ENCODE measurements at regions not wholly inside any gene's neighbourhood (a gene's known extent, or its start where the extent isn't known, plus 50 kb on each side); places are given as distances from the start of the nearest gene placed in this dataset.

DNA sequence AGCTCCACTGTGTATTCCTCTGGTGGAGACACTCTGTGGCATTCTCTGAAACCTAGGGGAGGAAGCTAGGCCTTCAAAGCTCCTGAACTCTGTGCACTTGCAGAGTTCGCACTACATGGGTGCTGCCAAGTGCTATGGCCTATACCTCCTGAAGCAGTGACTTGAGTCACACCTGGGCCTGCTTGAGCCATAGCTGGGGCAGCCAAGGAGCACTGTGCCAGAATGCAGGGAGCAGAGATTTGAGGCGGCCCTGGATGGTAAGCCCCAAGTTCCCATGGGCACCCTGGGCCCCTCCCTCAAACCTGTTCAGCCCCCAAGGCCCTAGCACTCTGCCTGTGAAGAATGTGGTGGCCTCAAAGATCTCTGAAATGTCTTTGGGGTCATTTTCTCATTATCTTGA is 212.9 kb downstream of the SPATA31A6 start:
- TF ChIP-seq, protein P1, sequence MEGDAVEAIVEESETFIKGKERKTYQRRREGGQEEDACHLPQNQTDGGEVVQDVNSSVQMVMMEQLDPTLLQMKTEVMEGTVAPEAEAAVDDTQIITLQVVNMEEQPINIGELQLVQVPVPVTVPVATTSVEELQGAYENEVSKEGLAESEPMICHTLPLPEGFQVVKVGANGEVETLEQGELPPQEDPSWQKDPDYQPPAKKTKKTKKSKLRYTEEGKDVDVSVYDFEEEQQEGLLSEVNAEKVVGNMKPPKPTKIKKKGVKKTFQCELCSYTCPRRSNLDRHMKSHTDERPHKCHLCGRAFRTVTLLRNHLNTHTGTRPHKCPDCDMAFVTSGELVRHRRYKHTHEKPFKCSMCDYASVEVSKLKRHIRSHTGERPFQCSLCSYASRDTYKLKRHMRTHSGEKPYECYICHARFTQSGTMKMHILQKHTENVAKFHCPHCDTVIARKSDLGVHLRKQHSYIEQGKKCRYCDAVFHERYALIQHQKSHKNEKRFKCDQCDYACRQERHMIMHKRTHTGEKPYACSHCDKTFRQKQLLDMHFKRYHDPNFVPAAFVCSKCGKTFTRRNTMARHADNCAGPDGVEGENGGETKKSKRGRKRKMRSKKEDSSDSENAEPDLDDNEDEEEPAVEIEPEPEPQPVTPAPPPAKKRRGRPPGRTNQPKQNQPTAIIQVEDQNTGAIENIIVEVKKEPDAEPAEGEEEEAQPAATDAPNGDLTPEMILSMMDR (conservative IDR thresholded peaks at IDR 0.05; ENCODE audit: low read depth in 2 of 2) = no peak
- no peak for TF ChIP-seq REST (IDR thresholded peaks at IDR 0.05; ENCODE audit: unreplicated experiment)
- TF ChIP-seq EZH2 (IDR thresholded peaks at IDR 0.05; ENCODE audit: low read depth, unreplicated experiment) = no peak
- TF ChIP-seq POLR2AphosphoS5 (IDR thresholded peaks at IDR 0.05; ENCODE audit: low read depth) = no peak
- no peak for TF ChIP-seq CREB1 (CRISPR knock-in tag; IDR thresholded peaks at IDR 0.05; ENCODE audit: low read depth)
- no peak for TF ChIP-seq ZNF114 (CRISPR knock-in tag; IDR thresholded peaks at IDR 0.05)
- TF ChIP-seq EZH2phosphoT487 (IDR thresholded peaks at IDR 0.05; ENCODE audit: unreplicated experiment) = no peak
- TF ChIP-seq ETS1 (IDR thresholded peaks at IDR 0.05) = no peak
- TF ChIP-seq ZNF331 (CRISPR knock-in tag; IDR thresholded peaks at IDR 0.05; ENCODE audit: low read depth) = no peak
- no peak for TF ChIP-seq STAT1 (IDR thresholded peaks at IDR 0.05; ENCODE audit: unreplicated experiment)
- TF ChIP-seq ZNF462 (CRISPR knock-in tag; IDR thresholded peaks at IDR 0.05) = no peak
- TF ChIP-seq JUNB (IDR thresholded peaks at IDR 0.05; ENCODE audit: unreplicated experiment) = no peak
- TF ChIP-seq NANOG (IDR thresholded peaks at IDR 0.05; ENCODE audit: borderline replicate concordance) = no peak

Data from GM23338 (cell line).